ENCODE measurements at regions not wholly inside any gene's neighbourhood (a gene's known extent, or its start where the extent isn't known, plus 50 kb on each side); places are given as distances from the start of the nearest gene placed in this dataset.
"Not testable (repeated sequence)": the region's sequence is repeated elsewhere in the genome, so short reads cannot be mapped to it uniquely, and the experiment has no call there.

DNA sequence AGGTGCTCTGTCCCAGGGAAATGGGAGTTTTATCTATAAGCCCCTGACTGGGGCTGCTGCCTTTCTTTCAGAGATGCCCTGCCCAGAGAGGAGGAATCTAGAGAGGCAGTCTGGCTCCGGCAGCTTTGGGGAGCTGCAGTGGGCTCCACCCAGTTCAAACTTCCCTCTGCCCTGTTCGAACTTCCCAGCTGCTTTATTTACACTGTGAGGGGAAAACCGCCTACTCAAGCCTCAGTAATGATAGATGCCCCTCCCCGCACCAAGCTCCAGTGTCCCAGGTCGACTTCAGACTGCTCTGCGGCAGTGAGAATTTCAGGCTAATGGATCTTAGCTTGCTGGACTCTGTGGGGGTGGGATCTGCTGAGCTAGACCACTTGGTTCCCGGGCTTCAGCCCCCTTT, 83.0 kb upstream of the SP4 start:
- H3K4me1 Mint-ChIP-seq: peaks cover 35% of the 10 kb centered on the region
- H3K4me3 Mint-ChIP-seq, H3K9me3 Mint-ChIP-seq, H3K36me3 Mint-ChIP-seq, H3K27ac Mint-ChIP-seq, ATAC-seq: not testable (repeated sequence)
- peak in 1 of 2 donors; percentile 30 for DNase-seq (ENCODE audit: low spot score in 2 of 2)

DNA sequence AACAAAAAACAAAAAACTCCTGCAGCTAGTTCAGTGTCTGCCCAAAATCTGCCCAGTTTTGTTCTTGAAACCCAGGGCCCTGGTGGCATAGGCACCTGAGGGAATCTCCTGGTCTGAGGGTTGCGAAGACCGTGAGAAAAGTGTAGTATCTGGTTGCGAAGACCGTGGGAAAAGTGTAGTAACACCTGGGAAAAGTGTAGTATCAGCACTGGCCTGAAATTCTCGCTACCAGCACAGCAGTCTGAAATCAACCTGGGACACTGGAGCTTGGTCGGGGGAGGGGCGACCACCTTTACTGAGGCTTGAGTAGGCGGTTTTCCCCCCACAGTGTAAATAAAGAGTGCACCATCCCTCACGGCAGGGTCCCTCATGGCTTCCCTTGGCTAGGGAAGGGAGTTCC, 82.5 kb upstream of the SP4 start:
- DNase-seq (ENCODE audit: low spot score in 2 of 2) (no peak), ATAC-seq (no peak)
- H3K4me3 Mint-ChIP-seq: no peak overlapping the region
- no peaks in the 10 kb centered on the region for H3K9me3 Mint-ChIP-seq
- H3K4me1 Mint-ChIP-seq: peaks cover 30% of the 10 kb centered on the region
- no peak overlapping the region for H3K27ac Mint-ChIP-seq
- H3K36me3 Mint-ChIP-seq: no peaks in the 10 kb centered on the region

DNA sequence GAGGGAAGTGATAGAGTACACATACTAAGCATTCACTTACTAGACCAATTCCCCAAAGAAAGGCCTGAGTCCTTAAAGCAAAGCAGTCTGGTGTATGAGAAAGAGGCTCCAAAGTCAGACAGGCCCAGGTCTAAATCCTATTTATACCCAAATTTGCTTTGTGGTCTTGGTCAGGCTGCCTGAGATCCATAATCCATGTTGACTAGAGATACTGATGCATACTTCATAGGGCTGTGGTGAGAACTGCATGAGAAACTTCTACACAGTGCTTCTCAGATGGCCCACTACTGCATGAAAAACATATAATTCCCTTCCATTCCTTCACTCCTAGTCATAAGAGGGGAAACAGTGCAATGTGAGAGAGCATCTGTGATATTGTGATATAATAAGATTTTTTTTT, 81.6 kb upstream of the SP4 start:
- Mint-ChIP-seq H3K36me3 (no peaks in the 10 kb centered on the region), H3K27ac (no peak overlapping the region), H3K9me3 (no peaks in the 10 kb centered on the region), H3K4me3 (no peak overlapping the region), H3K4me1 (peaks cover 23% of the 10 kb centered on the region)
- ATAC-seq (no peak), DNase-seq (ENCODE audit: low spot score in 2 of 2) (peak in 1 of 2 donors; percentile 25)

DNA sequence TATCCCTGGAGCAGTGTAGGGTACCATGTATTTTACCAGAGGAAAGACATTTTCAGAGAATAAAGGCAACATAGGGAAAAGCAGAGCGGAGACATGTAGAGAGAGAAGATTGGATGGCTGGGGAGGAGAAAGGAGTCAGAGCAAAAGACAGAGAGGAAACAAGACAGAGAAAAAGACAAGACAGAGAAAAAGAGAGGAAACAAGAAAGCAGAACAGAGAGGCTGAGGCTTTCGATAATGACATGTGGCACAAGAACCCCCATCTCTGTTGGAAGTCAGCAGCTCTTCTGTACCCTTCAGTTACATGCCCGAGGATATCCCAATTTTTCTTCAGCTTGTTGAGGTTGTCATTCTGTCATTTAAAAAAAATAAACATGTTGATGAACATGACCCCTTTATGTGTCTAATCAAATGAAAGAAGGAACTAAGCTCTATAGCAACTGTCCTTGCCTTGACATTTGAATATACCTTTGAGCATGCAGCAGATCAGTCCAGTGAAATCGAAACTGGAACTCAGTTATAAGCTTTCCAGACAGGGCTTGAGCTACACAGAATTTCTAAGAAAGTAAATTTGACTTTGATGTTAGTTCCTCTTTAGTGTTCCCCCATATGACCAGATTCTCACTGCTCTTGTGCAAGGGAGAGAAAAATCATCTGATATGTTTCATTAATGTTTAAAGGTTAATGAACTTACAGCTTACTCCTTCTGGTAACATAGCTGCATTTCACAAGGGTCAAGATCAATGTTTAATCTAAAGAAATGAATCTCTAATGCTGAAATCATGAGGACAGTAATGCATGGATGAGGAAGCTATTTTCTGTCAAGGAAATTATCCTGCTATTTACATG, 75.1 kb upstream of the SP4 start:
- H3K36me3 Mint-ChIP-seq: no peaks in the 10 kb centered on the region
- H3K4me3 Mint-ChIP-seq: peak overlapping the region; percentile 52
- DNase-seq (ENCODE audit: low spot score in 2 of 2): peak in 1 of 2 donors; percentile 53
- ATAC-seq: peak; percentile 83
- peak overlapping the region; percentile 82 for H3K27ac Mint-ChIP-seq
- no peaks in the 10 kb centered on the region for H3K9me3 Mint-ChIP-seq
- peaks cover 47% of the 10 kb centered on the region for H3K4me1 Mint-ChIP-seq

DNA sequence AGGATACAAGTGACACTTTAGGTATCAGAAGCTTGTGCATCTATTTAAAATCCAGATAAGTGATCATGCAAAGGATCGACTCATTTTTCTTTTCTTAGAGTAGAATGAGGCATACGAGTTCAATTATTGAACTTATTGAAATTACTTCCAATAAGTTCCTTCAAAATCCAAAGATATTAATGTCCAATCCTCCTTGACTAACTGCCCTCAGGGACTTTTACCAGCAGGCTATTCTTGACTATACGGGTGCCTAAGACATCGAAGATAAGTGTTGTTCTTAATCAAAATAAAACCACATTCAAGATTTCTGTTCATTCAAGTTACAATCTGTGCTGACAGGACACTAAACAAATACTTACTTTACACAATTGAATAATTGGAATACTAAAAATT, 74.5 kb upstream of the SP4 start:
- peak overlapping the region; percentile 52 for H3K4me3 Mint-ChIP-seq

DNA sequence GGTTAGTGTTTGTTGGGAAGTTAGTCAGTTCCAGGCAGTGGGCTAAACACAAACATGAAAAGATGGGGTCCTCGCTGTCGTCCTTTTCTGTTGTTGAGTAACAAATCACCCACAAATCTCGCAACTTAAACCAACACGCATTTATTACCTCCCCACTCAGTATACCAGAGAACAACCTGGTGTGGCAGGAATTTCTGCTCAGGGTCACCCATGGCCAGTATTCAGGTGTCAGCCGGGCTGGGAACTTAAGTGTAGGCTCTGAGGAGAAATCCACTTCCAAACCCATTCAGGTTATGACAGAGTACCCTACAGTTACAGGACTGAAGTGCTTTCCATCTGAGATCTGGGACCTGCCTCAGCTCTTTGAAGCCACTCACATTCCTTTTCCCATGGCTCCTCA, 73.6 kb upstream of the SP4 start:
- H3K4me3 Mint-ChIP-seq: peak overlapping the region; percentile 52
- peaks cover 59% of the 10 kb centered on the region for H3K4me1 Mint-ChIP-seq
- DNase-seq (ENCODE audit: low spot score in 2 of 2) (peak in 1 of 2 donors; percentile 50), ATAC-seq (no peak)
- H3K9me3 Mint-ChIP-seq: no peaks in the 10 kb centered on the region
- peak overlapping the region; percentile 82 for H3K27ac Mint-ChIP-seq
- H3K36me3 Mint-ChIP-seq: no peaks in the 10 kb centered on the region

More for the DNA sequence above, 74.5 kb upstream of the SP4 start:
- no peaks in the 10 kb centered on the region for H3K36me3 Mint-ChIP-seq
- peak overlapping the region; percentile 82 for H3K27ac Mint-ChIP-seq
- DNase-seq (ENCODE audit: low spot score in 2 of 2) (peak in 1 of 2 donors; percentile 10), ATAC-seq (no peak)
- H3K9me3 Mint-ChIP-seq: no peaks in the 10 kb centered on the region
- H3K4me1 Mint-ChIP-seq: peaks cover 50% of the 10 kb centered on the region

DNA sequence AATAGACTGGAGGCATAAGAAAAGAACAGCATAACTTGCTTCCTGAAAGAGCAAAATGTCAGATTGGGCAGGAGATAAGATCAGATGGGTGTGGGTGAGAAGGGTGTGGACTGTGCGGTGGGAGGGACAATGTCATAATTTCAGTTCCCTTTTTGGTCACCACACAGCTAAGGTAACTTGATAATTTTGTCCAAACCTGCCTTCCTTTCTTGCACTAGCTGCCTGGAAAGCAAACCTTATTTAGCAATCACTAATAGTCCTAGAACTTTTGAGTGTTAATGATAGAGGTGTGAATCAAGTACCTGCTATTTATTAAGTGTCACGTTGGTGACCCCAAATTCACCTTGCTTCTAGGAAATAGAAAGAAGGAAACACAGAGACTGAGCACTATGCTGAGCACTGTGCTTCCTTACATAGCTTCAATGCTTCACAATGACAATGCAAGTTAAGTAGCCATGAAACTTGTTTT, 72.4 kb upstream of the SP4 start:
- no peaks in the 10 kb centered on the region for H3K36me3 Mint-ChIP-seq
- H3K9me3 Mint-ChIP-seq: no peaks in the 10 kb centered on the region
- H3K4me3 Mint-ChIP-seq: peak overlapping the region; percentile 52
- H3K4me1 Mint-ChIP-seq: peaks cover 65% of the 10 kb centered on the region
- DNase-seq (ENCODE audit: low spot score in 2 of 2) (peak; percentile 32 to 77), ATAC-seq (peak; percentile 91)
- H3K27ac Mint-ChIP-seq: peak overlapping the region; percentile 82

DNA sequence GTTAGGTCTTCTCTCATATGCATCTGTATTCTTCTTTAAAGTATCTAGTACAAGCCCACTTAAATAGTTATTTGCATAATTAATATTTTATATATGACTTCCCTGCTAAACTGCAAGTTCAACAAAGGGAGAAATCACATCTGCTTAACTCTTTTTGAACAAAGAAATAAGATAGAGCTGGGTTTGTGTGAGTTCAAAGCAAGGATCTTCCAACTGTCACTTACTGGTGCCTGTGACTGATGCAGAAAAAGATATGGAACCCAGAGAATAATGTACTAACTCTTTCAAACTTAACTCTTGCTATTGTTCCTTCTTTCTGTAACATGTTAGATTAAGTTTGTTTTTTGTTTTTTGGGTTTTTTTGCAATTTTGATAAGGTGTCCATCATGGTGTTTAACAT, 71.3 kb upstream of the SP4 start:
- peak overlapping the region; percentile 32 for H3K27ac Mint-ChIP-seq
- ATAC-seq (no peak), DNase-seq (ENCODE audit: low spot score in 2 of 2) (no peak)
- H3K4me1 Mint-ChIP-seq: peaks cover 77% of the 10 kb centered on the region
- no peaks in the 10 kb centered on the region for H3K36me3 Mint-ChIP-seq
- peak overlapping the region; percentile 18 for H3K4me3 Mint-ChIP-seq
- peaks cover 3% of the 10 kb centered on the region for H3K9me3 Mint-ChIP-seq

DNA sequence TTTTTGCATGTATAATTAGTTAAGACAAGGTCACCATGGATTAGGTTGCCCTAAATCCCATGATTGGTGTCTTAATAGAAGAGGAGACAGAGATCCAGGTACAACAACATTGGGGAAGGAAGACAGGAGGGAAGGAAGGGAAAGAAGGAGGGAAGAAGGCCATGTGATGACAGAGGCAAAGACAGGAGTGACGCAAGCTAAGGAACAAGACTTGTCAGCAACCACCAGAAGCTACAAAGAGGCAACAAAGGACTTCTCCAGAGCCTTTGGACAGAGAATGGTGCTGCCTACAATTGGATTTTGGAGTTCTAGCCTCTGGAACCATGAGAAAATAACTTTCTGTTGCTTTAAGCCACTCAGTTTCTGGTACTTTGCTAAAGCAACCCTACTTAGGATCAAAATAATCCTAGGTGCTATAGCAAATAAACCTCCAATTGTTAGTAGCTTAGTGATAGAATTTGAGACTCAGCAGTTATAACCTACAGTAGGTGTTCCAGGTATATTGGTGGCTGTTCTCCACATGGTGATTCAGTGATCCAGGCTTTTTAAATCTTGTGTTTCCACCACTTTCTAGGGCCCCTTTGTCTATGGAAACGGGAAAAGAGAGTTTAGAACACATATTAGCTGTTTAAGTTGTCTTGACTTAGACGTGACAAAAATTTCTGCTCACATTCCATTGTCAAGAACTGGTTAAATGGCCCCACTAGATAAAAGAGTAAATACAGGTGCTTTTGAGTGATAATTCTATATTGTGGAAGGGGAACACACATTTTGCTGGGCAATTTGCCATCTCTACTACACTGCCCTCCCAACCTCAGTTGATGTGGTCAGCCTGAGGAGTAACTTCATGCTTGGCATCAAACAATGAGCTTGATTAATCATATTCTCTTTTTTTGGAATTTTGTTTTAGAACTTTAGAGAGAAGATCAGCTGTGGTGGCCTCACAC, 70.5 kb upstream of the SP4 start:
- Mint-ChIP-seq H3K4me3 (no peak overlapping the region), H3K9me3 (peaks cover 3% of the 10 kb centered on the region), H3K4me1 (peaks cover 76% of the 10 kb centered on the region), H3K36me3 (no peaks in the 10 kb centered on the region), H3K27ac (peak overlapping the region; percentile 32)
- peak in 1 of 2 donors; percentile 43 for DNase-seq (ENCODE audit: low spot score in 2 of 2)
- no peak for ATAC-seq

DNA sequence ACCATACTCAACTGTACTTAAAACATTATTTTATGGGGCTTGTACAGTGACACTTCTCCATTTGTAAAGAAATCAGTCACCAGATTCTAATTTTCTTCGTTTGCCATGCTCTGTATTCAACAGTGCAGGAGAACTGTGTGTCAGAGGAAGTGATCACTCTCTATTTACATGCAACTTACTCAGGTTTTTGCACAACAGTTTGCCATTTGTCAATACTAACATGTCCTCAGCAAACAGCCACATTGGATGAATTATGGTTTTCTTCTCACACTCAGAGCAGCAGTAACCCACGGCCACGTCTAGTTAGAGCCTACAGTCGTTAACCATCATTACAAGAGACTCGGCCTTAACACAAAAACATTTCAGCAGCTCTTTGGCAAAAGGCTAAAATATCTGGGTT, 69.2 kb upstream of the SP4 start:
- ATAC-seq (peak; percentile 72), DNase-seq (ENCODE audit: low spot score in 2 of 2) (peak in 1 of 2 donors; percentile 48)
- Mint-ChIP-seq H3K27ac (peak overlapping the region; percentile 27), H3K4me1 (peaks cover 64% of the 10 kb centered on the region), H3K9me3 (peaks cover 3% of the 10 kb centered on the region), H3K4me3 (no peak overlapping the region), H3K36me3 (no peaks in the 10 kb centered on the region)

DNA sequence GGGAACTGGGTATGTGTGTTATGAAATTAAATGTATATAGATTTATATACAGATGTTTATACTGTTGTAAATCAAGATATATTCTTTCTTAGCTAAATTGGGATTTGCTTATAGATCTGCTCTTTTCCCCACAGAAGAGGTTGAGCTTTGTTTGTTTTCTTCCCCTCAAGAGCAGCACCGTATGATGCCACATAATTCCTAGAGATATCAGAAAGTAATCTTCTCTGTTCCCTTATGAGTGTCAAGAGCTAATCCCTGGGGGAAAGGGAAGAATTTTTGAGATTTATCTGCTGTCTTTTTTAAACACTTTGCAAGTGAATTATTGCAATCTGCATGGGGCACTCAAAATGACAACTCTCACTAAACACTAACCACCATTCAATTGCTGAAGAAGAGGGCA, 68.7 kb upstream of the SP4 start:
- ATAC-seq (no peak), DNase-seq (ENCODE audit: low spot score in 2 of 2) (peak in 1 of 2 donors; percentile 15)
- Mint-ChIP-seq H3K9me3 (peaks cover 3% of the 10 kb centered on the region), H3K4me3 (no peak overlapping the region), H3K27ac (peak overlapping the region; percentile 27), H3K36me3 (no peaks in the 10 kb centered on the region), H3K4me1 (peaks cover 63% of the 10 kb centered on the region)

DNA sequence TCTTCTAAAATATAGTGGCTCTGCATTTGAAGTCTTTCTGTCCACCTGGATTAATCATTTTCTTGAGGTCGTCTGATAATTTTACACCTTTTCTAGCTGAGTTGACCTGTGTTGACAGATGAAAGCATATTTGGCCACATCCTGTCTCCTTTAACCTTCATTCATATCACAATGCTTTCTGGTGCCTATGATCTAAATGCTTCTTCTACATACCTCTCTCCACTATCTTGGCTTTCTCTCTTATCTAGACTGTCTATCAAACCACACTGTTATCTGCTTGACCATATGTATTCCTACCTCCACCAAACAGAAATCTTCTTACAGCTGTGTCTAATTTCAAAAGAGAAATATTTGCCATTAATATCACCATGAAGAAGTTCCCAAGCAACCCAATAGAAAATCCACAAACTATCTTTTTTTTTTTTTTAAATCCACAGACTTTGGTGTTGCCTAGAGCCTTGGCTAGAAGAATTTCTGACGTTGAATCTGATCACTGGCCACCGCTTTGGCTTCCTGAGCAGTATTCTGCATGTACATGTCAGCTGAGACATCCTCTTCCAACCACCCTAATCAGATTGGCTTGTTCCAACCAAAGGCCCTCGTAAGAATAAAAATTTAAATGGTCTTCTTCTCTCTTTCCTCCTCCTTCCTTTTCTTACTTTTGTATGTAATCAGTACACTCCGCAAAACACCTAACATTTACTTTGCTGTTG, 66.3 kb upstream of the SP4 start:
- H3K36me3 Mint-ChIP-seq: no peaks in the 10 kb centered on the region
- H3K27ac Mint-ChIP-seq: peak overlapping the region; percentile 3
- H3K4me1 Mint-ChIP-seq: peaks cover 73% of the 10 kb centered on the region
- DNase-seq (ENCODE audit: low spot score in 2 of 2) (peak in 1 of 2 donors; percentile 40), ATAC-seq (no peak)
- H3K9me3 Mint-ChIP-seq: peaks cover 3% of the 10 kb centered on the region
- H3K4me3 Mint-ChIP-seq: no peak overlapping the region

DNA sequence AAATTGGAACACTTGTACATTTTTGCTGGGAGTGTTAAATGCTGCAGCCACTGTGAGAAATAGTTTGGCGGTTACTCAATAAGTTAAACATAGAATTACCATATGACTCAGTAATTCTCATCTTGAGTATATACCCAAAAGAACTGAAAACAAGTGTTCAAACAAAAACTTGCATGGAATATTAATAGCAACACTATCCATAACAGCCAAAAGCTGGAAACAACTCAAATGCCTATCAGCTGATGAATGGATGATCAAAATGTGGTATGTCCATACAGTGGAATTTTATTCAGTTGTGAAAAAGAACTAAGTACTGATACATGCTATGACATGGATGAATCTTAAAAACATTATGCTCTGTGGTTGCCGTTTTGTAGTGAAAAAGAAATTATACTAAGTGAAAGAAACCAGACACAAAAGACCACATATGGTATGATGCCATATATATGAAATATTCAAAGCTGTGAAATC, 63.0 kb upstream of the SP4 start:
- Mint-ChIP-seq H3K27ac (peak overlapping the region; percentile 60), H3K36me3 (no peaks in the 10 kb centered on the region), H3K4me3 (peak overlapping the region; percentile 36), H3K9me3 (peaks cover 3% of the 10 kb centered on the region), H3K4me1 (peaks cover 57% of the 10 kb centered on the region)
- ATAC-seq: peak; percentile 94
- DNase-seq (ENCODE audit: low spot score in 2 of 2): peak in 1 of 2 donors; percentile 36

DNA sequence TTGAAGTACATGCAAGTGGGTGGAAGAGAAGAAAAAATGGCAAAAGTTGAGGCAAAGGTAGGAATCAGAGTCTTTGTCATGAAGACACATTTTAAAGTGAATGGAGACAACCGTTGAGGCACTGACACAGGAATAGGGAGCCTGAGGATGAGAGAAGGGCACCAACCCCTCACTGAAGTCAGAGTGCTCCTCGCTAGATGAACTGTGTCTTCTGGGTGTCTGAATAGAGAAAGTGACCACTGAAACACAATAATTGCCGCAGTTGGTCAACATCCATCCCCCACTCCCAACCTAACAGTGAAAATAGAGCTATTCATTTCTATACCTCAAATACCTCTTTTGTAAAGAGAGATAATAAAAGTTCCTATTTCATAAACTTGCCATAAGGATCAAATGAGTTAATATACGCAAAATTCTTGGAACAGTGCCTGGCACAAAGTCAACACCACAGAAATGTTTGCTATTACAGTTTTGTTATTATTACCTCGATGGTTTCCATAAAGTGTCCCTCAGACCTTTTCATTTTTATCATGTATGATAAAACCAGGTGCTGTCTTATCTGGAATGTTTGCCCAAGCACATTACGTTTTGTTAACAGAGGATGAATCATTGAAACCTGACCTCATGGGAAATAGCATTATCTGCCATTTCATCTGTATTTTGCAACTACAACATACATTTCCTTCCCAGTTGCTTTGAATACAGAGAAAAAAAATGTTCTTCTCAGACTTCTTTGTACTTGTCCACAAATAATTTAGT, 61.8 kb upstream of the SP4 start:
- no peaks in the 10 kb centered on the region for H3K36me3 Mint-ChIP-seq
- H3K4me1 Mint-ChIP-seq: peaks cover 49% of the 10 kb centered on the region
- DNase-seq (ENCODE audit: low spot score in 2 of 2): peak in 1 of 2 donors; percentile 44
- H3K4me3 Mint-ChIP-seq: no peak overlapping the region
- no peak for ATAC-seq
- H3K27ac Mint-ChIP-seq: no peak overlapping the region
- peaks cover 3% of the 10 kb centered on the region for H3K9me3 Mint-ChIP-seq

Data from stimulated activated effector memory CD8-positive, alpha-beta T cell treated with anti-CD3 and anti-CD28 coated beads, Interleukin-12 subunit alpha, Interleukin-12 subunit beta, amount 100 ng/mL, for 72 hours (primary cell).